T-helper 2 cell treated with Interferon-gamma antibody and Interleukin-4, amounts not matched to agents 5 μg/mL and 100 μg/mL, for 36 hours (primary cell): ENCODE measurements at regions not wholly inside any gene's neighbourhood (a gene's known extent, or its start where the extent isn't known, plus 50 kb on each side); places are given as distances from the start of the nearest gene placed in this dataset.
A peak's percentile ranks its signal among the peaks of the same experiment; 100 is the strongest.
"Not testable (repeated sequence)": the region's sequence is repeated elsewhere in the genome, so short reads cannot be mapped to it uniquely, and the experiment has no call there.

Experiments
- DNase-seq: peaks from one replicate; pipeline ENCODE4 v3.0.0; 2021; ENCODE audit warnings: low spot score
- H3K27ac Mint-ChIP-seq: one replicate; pipeline ENCODE4 v1.8.0; 2021; ENCODE audit warnings: mild to moderate bottlenecking, mixed read lengths
- H3K27me3 Mint-ChIP-seq: one replicate; pipeline ENCODE4 v1.8.0; 2021; ENCODE audit warnings: low read depth, mixed read lengths
- H3K36me3 Mint-ChIP-seq: one replicate; pipeline ENCODE4 v1.8.0; 2021; ENCODE audit warnings: low read depth, mixed read lengths
- H3K4me1 Mint-ChIP-seq: one replicate; pipeline ENCODE4 v1.8.0; 2021; ENCODE audit warnings: low read depth, mixed read lengths
- H3K4me3 Mint-ChIP-seq: one replicate; pipeline ENCODE4 v1.8.0; 2022; ENCODE audit warnings: mild to moderate bottlenecking, moderate library complexity, mixed read lengths
- H3K9me3 Mint-ChIP-seq: one replicate; pipeline ENCODE4 v1.8.0; 2021; ENCODE audit warnings: mixed read lengths

- not testable (repeated sequence) for H3K27me3 Mint-ChIP-seq, H3K4me1 Mint-ChIP-seq, H3K4me3 Mint-ChIP-seq, H3K9me3 Mint-ChIP-seq, DNase-seq, H3K27ac Mint-ChIP-seq, H3K36me3 Mint-ChIP-seq
Measured at GRCh38 chr9:64370344-64370743, 914.7 kb downstream of the FOXD4L5 start.

- H3K4me1 Mint-ChIP-seq, H3K4me3 Mint-ChIP-seq, H3K27me3 Mint-ChIP-seq: not testable (repeated sequence)
Measured at GRCh38 chr9:64369644-64370043, 915.4 kb downstream of the FOXD4L5 start.

DNA sequence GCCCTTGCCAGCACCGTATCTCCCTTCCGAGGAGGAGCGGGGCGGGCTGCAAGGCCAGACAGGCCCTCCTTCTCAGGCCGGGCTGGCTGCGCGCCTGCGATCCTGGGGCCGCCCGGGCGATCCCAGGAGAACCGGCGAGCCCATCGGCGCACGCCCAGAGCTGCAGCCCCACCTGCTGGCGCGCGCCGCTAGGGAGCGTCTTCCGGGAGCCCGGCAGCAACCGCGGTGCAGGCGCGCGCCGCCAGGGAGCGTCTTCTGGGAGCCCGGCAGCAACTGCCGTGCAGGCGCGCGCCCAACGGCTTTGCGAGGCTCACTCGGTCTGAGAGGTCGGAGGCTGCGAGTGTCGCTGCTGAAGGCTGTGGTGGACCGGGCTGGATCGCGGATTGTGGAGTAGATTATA lies 915.9 kb downstream of the FOXD4L5 start:
- not testable (repeated sequence) for H3K27ac Mint-ChIP-seq, H3K36me3 Mint-ChIP-seq, H3K4me3 Mint-ChIP-seq, H3K9me3 Mint-ChIP-seq, H3K4me1 Mint-ChIP-seq, H3K27me3 Mint-ChIP-seq
- peak; percentile 86 for DNase-seq

More at GRCh38 chr9:64369644-64370043, 915.4 kb downstream of the FOXD4L5 start:
- DNase-seq, H3K27ac Mint-ChIP-seq, H3K36me3 Mint-ChIP-seq, H3K9me3 Mint-ChIP-seq: not testable (repeated sequence)

- H3K27ac Mint-ChIP-seq, H3K27me3 Mint-ChIP-seq, H3K36me3 Mint-ChIP-seq, H3K4me1 Mint-ChIP-seq, H3K4me3 Mint-ChIP-seq, DNase-seq, H3K9me3 Mint-ChIP-seq: not testable (repeated sequence)
Measured at GRCh38 chr9:64368644-64368942, 916.4 kb downstream of the FOXD4L5 start.

DNA sequence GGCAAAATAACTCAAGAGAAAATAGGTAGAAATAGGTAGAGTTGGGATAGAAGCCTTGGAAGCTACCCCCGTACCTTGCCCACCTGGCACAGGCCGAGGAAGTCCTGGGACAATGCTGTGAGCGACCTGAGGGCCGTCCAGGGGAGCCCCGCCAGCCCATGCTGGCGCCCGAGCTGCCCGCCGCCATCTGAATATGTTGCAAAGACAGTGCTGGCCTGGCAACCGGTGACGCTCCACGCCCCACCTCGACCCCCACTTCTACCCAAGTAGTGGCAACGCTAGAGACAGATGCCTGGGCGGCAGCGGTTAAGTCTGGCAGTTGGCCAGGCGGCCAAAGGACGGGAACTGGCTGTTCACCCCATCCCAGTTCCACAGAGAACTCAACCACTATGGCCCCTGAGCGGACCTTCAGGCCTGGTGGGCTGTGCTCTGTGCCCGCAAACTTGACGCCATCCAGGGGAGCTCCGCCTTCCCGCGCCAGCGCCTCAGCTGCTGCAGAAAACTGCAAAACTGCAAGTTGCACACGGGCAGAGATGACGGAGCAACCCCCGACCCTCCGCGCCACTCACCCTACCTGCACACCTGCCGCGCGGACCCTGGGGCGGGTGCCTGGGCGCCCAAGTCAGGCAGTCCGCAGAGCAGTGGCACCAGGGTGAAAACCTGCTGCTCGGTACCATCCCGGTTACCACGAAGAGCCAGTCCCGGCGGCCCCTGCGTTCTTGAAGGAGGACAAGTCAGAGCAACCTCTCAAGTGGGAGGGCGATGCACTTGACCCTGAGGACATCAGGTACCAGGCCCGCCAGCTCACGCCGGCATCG lies 917.0 kb downstream of the FOXD4L5 start:
- H3K36me3 Mint-ChIP-seq, H3K4me1 Mint-ChIP-seq, H3K9me3 Mint-ChIP-seq, H3K27me3 Mint-ChIP-seq, DNase-seq, H3K27ac Mint-ChIP-seq, H3K4me3 Mint-ChIP-seq: not testable (repeated sequence)
